ENCODE measurements at regions not wholly inside any gene's neighbourhood (a gene's known extent, or its start where the extent isn't known, plus 50 kb on each side); places are given as distances from the start of the nearest gene placed in this dataset.
A peak's percentile ranks its signal among the peaks of the same experiment; 100 is the strongest.
"Not testable (repeated sequence)": the region's sequence is repeated elsewhere in the genome, so short reads cannot be mapped to it uniquely, and the experiment has no call there.

DNA sequence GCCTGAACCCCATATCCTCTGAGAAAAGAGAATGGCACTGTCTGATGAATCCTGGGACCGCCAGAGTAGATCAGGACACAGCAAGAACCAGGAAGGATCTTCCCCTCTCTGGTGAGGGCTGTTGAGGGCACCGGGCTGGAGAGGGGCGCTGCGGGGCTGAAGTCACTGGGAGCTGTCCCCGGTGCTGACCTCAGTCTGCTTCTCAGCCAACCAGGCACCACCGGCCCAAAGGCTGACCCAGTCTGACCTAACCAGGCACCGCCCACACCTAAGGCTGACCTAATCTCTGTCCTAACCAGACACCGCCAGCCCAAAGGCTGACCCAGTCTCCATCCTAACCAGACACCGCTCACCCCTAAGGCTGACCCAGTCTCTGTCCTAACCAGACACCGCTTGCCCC lies 82.8 kb downstream of the CPZ start:
- DNase-seq: peak in 1 of 4 donors; percentile 16
- Histone ChIP-seq H3K9me3 (no peaks in the 10 kb centered on the region), H3K27ac (no peak overlapping the region), H3K4me1 (no peaks in the 10 kb centered on the region), H3K4me3 (no peak overlapping the region), H3K27me3 (no peaks in the 10 kb centered on the region), H3K36me3 (replicated peaks in 1 of 2; ENCODE audit: insufficient read depth in 1 of 2, low read depth in 2 of 2) (no peaks in the 10 kb centered on the region)
- no peak for TF ChIP-seq POLR2A (IDR thresholded peaks at IDR 0.05)
- TF ChIP-seq, protein P1, sequence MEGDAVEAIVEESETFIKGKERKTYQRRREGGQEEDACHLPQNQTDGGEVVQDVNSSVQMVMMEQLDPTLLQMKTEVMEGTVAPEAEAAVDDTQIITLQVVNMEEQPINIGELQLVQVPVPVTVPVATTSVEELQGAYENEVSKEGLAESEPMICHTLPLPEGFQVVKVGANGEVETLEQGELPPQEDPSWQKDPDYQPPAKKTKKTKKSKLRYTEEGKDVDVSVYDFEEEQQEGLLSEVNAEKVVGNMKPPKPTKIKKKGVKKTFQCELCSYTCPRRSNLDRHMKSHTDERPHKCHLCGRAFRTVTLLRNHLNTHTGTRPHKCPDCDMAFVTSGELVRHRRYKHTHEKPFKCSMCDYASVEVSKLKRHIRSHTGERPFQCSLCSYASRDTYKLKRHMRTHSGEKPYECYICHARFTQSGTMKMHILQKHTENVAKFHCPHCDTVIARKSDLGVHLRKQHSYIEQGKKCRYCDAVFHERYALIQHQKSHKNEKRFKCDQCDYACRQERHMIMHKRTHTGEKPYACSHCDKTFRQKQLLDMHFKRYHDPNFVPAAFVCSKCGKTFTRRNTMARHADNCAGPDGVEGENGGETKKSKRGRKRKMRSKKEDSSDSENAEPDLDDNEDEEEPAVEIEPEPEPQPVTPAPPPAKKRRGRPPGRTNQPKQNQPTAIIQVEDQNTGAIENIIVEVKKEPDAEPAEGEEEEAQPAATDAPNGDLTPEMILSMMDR (IDR thresholded peaks at IDR 0.05): no peak
- 16 to 22% methylated on average over 10 of the region's 10 CpGs for WGBS, 2 donors
- intact Hi-C loops (cut with DNase I): no loop called here
- no peak for ATAC-seq

DNA sequence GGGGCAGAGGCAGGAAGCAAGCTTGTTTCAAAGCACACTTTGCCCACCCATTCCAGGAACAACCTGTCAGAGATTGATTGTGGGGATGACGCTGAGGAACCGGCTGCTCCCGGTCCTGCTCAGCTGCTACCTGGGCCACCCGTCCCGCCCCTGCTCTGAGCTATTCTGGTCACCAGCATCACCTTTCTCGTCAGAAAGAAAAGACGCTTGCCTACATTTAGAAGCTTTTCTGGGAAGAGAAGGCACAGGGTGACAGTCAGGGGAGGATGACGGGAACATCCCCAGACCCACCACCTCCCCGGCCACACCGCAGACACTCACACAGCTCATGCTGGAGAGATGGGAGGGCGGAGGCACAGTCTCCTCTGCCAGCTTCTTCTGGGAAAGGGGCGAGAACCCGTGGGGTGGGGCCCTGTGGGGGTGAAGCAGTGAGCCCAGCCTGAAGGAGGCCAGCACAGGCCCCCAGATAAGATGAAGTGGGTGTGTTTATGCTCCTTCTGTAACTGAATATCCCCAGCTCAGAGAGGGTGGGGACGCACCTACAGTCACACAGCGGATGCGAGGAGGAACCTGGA lies 81.8 kb downstream of the CPZ start:
- no peaks in the 10 kb centered on the region for H3K9me3 ChIP-seq
- H3K27me3 ChIP-seq: no peaks in the 10 kb centered on the region
- DNase-seq (no peak), ATAC-seq (no peak)
- no peaks in the 10 kb centered on the region for H3K36me3 ChIP-seq (replicated peaks in 1 of 2; ENCODE audit: insufficient read depth in 1 of 2, low read depth in 2 of 2)
- H3K27ac ChIP-seq: no peak overlapping the region
- no peaks in the 10 kb centered on the region for H3K4me1 ChIP-seq
- WGBS, 2 donors: 52 to 62% methylated on average over 16 of the region's 16 CpGs
- intact Hi-C loops (cut with DNase I): no loop called here
- TF ChIP-seq, protein P1 (IDR thresholded peaks at IDR 0.05): no peak
- H3K4me3 ChIP-seq: no peak overlapping the region

DNA sequence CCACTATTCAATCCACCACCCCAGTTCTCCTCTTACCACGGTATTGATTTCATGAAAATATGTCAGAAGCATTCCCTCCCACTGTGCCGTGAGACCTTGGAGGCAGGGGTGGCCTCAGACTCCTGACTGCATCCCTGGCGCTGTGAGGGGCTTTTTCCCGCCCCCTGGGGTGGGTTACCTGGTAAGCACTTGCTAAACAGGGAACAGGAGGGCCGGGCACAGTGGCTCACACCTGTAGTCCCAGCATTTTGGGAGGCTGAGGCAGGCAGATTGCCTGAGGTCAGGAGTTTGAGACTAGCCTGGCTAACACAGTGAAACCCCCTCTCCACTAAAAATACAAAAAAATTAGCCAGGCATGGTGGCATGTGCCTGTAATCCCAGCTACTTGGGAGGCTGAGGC lies 80.5 kb downstream of the CPZ start:
- not testable (repeated sequence) for ATAC-seq, H3K27me3 ChIP-seq
- WGBS, 2 donors: 26 to 43% methylated on average over 5 of the region's 5 CpGs

DNA sequence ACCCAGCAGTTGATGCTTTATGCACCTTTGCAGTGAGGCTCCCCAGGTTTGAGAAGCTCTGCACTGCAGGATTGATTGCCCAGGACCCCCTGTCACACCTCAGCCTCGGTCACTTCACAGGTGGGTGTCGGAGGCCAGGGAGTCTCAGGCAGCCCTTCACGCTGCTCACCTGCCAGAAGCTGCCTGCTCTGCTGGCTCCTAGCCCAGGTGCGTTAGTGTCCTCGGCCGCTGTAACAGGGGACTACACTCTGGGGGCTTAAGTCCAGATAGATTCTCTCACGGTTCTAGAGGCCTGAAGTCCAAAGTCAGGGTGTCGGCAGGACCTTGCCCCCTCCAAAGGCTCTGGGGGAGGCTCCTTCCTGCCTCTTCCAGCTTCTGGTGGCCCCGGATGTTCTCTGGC lies 79.9 kb downstream of the CPZ start:
- intact Hi-C loops (cut with DNase I): no loop called here
- Histone ChIP-seq H3K36me3 (replicated peaks in 1 of 2; ENCODE audit: insufficient read depth in 1 of 2, low read depth in 2 of 2) (no peaks in the 10 kb centered on the region), H3K9me3 (no peaks in the 10 kb centered on the region), H3K27me3 (no peaks in the 10 kb centered on the region), H3K4me3 (no peak overlapping the region), H3K4me1 (no peaks in the 10 kb centered on the region), H3K27ac (no peak overlapping the region)
- DNase-seq (no peak), ATAC-seq (no peak)
- TF ChIP-seq, protein P1 (IDR thresholded peaks at IDR 0.05): no peak
- no peak for TF ChIP-seq POLR2A (IDR thresholded peaks at IDR 0.05)
- WGBS, 2 donors: 42 to 51% methylated on average over 7 to 9 of the region's 9 CpGs

More for the DNA sequence above, 80.5 kb downstream of the CPZ start:
- H3K9me3 ChIP-seq; H3K4me3 ChIP-seq; H3K36me3 ChIP-seq (replicated peaks in 1 of 2; ENCODE audit: insufficient read depth in 1 of 2, low read depth in 2 of 2); H3K27ac ChIP-seq; DNase-seq; intact Hi-C loops (cut with DNase I); H3K4me1 ChIP-seq: not testable (repeated sequence)

DNA sequence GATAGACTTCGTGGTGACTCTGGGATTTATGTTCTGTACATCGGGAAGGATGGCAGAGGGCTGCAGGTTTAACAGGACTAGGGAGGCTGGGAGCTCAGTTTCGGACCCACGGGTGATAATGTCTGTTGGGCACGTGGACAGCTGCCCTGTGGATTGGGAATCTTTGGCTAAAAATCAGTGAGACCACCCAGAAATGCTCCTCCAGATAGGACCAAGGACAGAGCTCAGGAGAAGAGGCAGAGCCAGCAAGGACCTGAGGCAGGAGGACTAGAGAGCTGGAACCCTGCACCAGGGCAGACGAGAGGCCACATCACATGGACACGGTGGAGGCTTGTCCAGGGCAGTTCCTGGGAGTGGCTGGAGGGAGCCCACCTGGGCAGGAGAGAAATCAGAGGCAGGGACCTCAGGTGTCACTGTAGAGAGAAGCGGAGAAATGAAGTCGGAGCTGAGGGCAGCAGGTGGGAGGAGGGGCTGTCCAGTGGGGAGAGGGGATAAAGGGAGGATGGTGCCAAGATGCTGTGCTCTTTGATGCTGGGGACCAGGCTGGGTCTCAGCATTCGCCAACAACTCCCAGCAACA lies 79.2 kb downstream of the CPZ start:
- DNase-seq: no peak
- no peaks in the 10 kb centered on the region for H3K36me3 ChIP-seq (replicated peaks in 1 of 2; ENCODE audit: insufficient read depth in 1 of 2, low read depth in 2 of 2)
- H3K27me3 ChIP-seq: no peaks in the 10 kb centered on the region
- H3K9me3 ChIP-seq: no peaks in the 10 kb centered on the region
- no peak overlapping the region for H3K27ac ChIP-seq
- intact Hi-C loops (cut with DNase I): no loop called here
- TF ChIP-seq, protein P1 (IDR thresholded peaks at IDR 0.05): no peak
- TF ChIP-seq POLR2A (IDR thresholded peaks at IDR 0.05): no peak
- 42 to 44% methylated on average over 10 of the region's 10 CpGs for WGBS, 2 donors
- no peak for ATAC-seq
- H3K4me3 ChIP-seq: no peak overlapping the region
- no peaks in the 10 kb centered on the region for H3K4me1 ChIP-seq
